ENCODE measurements at regions not wholly inside any gene's neighbourhood (a gene's known extent, or its start where the extent isn't known, plus 50 kb on each side); places are given as distances from the start of the nearest gene placed in this dataset.

- Histone ChIP-seq H3K36me3 (no peaks in the 10 kb centered on the region), H3K4me3 (no peak overlapping the region), H3K27ac (no peak overlapping the region), H3K27me3 (no peaks in the 10 kb centered on the region), H3K4me1 (no peaks in the 10 kb centered on the region), H3K9me3 (no peaks in the 10 kb centered on the region)
- no peak for TF ChIP-seq POLR2A (IDR thresholded peaks at IDR 0.05)
- no peak for TF ChIP-seq CTCF (IDR thresholded peaks at IDR 0.05)
- intact Hi-C loops (cut with DNase I; ENCODE audit: low total_unique reads), result no loop called here
- DNase-seq, result no peak
These were observed 278.9 kb downstream of the TGFB2 start for GRCh38 chr1:218624052-218624451.

- H3K27me3 ChIP-seq, result no peaks in the 10 kb centered on the region
- H3K27ac ChIP-seq, result no peak overlapping the region
- no peaks in the 10 kb centered on the region for H3K9me3 ChIP-seq
- DNase-seq, result no peak
- no peak overlapping the region for H3K4me3 ChIP-seq
- H3K4me1 ChIP-seq, result no peaks in the 10 kb centered on the region
- TF ChIP-seq CTCF (IDR thresholded peaks at IDR 0.05), result no peak
- no peak for TF ChIP-seq POLR2A (IDR thresholded peaks at IDR 0.05)
- intact Hi-C loops (cut with DNase I; ENCODE audit: low total_unique reads), result no loop called here
- H3K36me3 ChIP-seq, result no peaks in the 10 kb centered on the region
These were observed 280.3 kb downstream of the TGFB2 start for GRCh38 chr1:218625393-218625792.

GRCh38 chr1:218633238-218633988, 288.3 kb downstream of the TGFB2 start:
- intact Hi-C loops (cut with DNase I; ENCODE audit: low total_unique reads), result no loop called here
- Histone ChIP-seq H3K36me3 (no peaks in the 10 kb centered on the region), H3K4me3 (no peak overlapping the region), H3K9me3 (no peaks in the 10 kb centered on the region), H3K27ac (no peak overlapping the region), H3K4me1 (no peaks in the 10 kb centered on the region), H3K27me3 (no peaks in the 10 kb centered on the region)
- DNase-seq, result no peak
- no peak for TF ChIP-seq CTCF (IDR thresholded peaks at IDR 0.05)
- no peak for TF ChIP-seq POLR2A (IDR thresholded peaks at IDR 0.05)

GRCh38 chr1:218634212-218634611, 289.1 kb downstream of the TGFB2 start:
- Histone ChIP-seq H3K27me3 (no peaks in the 10 kb centered on the region), H3K4me1 (no peaks in the 10 kb centered on the region), H3K36me3 (no peaks in the 10 kb centered on the region), H3K27ac (no peak overlapping the region), H3K9me3 (no peaks in the 10 kb centered on the region), H3K4me3 (no peak overlapping the region)
- intact Hi-C loops (cut with DNase I; ENCODE audit: low total_unique reads), result no loop called here
- TF ChIP-seq CTCF (IDR thresholded peaks at IDR 0.05) (no peak), POLR2A (IDR thresholded peaks at IDR 0.05) (no peak)
- DNase-seq, result no peak

- Histone ChIP-seq H3K9me3 (no peaks in the 10 kb centered on the region), H3K27ac (no peak overlapping the region), H3K36me3 (no peaks in the 10 kb centered on the region), H3K4me1 (no peaks in the 10 kb centered on the region), H3K4me3 (no peak overlapping the region), H3K27me3 (no peaks in the 10 kb centered on the region)
- DNase-seq, result no peak
- no peak for TF ChIP-seq CTCF (IDR thresholded peaks at IDR 0.05)
- TF ChIP-seq POLR2A (IDR thresholded peaks at IDR 0.05), result no peak
- intact Hi-C loops (cut with DNase I; ENCODE audit: low total_unique reads), result no loop called here
These were observed 291.4 kb downstream of the TGFB2 start for GRCh38 chr1:218636548-218636947.

All from uterus (tissue), 3 donors.